Fibroblast of villous mesenchyme (primary cell): ENCODE measurements at regions not wholly inside any gene's neighbourhood (a gene's known extent, or its start where the extent isn't known, plus 50 kb on each side); places are given as distances from the start of the nearest gene placed in this dataset.
A peak's percentile ranks its signal among the peaks of the same experiment; 100 is the strongest.

Source experiments
- DNase-seq: peaks from one replicate; pipeline ENCODE4 v3.0.0-alpha.2; 2010; ENCODE audit warnings: low read depth
- H3K4me3 ChIP-seq: 2 replicates; pipeline ENCODE4 v1.5.1; 2011; ENCODE audit warnings: low read depth, mild to moderate bottlenecking, low read length
- CTCF ChIP-seq: IDR thresholded peaks from 2 replicates; pipeline ENCODE4 v1.5.1; 2012; ENCODE audit warnings: low read depth, mild to moderate bottlenecking, low read length; ENCODE audit not compliant: insufficient read depth

GRCh38 chr9:18051638-18052037, 422.3 kb upstream of the ADAMTSL1 start:
- no peak overlapping the region for H3K4me3 ChIP-seq
- no peak for DNase-seq
- TF ChIP-seq CTCF: no peak

GRCh38 chr9:18052060-18052459, 421.9 kb upstream of the ADAMTSL1 start:
- no peak for DNase-seq
- TF ChIP-seq CTCF: no peak
- H3K4me3 ChIP-seq: no peak overlapping the region

GRCh38 chr9:18056269-18056992, 417.5 kb upstream of the ADAMTSL1 start:
- no peak for DNase-seq
- TF ChIP-seq CTCF: no peak
- no peak overlapping the region for H3K4me3 ChIP-seq

- no peak overlapping the region for H3K4me3 ChIP-seq
- no peak for DNase-seq
- TF ChIP-seq CTCF: no peak
Measured at GRCh38 chr9:18056993-18057369, 417.0 kb upstream of the ADAMTSL1 start.

GRCh38 chr9:18058564-18059442, 415.1 kb upstream of the ADAMTSL1 start:
- no peak overlapping the region for H3K4me3 ChIP-seq
- peak; percentile 5 for DNase-seq
- no peak for TF ChIP-seq CTCF

GRCh38 chr9:18059447-18059846, 414.5 kb upstream of the ADAMTSL1 start:
- no peak overlapping the region for H3K4me3 ChIP-seq
- TF ChIP-seq CTCF: no peak
- no peak for DNase-seq
